CD14-positive monocyte (primary cell): ENCODE measurements at regions not wholly inside any gene's neighbourhood (a gene's known extent, or its start where the extent isn't known, plus 50 kb on each side); places are given as distances from the start of the nearest gene placed in this dataset.

ENCODE experiments used
- DNase-seq, 3 donors: peaks; one replicate each; pipeline ENCODE4 v3.0.0-alpha.2; 2011 to 2022
- H2AFZ ChIP-seq: 2 replicates; pipeline ENCODE4 v1.6.0; 2012; ENCODE audit warnings: mild to moderate bottlenecking, low read depth, low read length, inconsistent platforms; ENCODE audit not compliant: insufficient read depth, poor library complexity, severe bottlenecking
- H3K27ac ChIP-seq, 2 donors: 1 replicate in 1 of 2; 2 replicates in 1 of 2; pipeline ENCODE4 v1.5.1; 2012 to 2013; ENCODE audit warnings: low read length in 2 of 2, control low read depth in 1 of 2, inconsistent platforms in 1 of 2, low read depth in 1 of 2, mild to moderate bottlenecking in 1 of 2
- H3K27me3 ChIP-seq, 2 donors: one replicate each; pipeline versions ENCODE4 v1.6.0 to v1.6.1; 2011 to 2013; ENCODE audit warnings: low read length in 2 of 2; ENCODE audit not compliant: control insufficient read depth in 2 of 2, insufficient read depth in 2 of 2
- H3K36me3 ChIP-seq, 2 donors: replicated peaks in 1 of 2; 1 replicate in 1 of 2; 2 replicates in 1 of 2; pipeline versions ENCODE4 v1.5.1 to v1.6.1; 2012 to 2013; ENCODE audit warnings: low read length in 2 of 2, control low read depth in 1 of 2, inconsistent platforms in 1 of 2, mild to moderate bottlenecking in 1 of 2; ENCODE audit not compliant: insufficient read depth in 2 of 2, control insufficient read depth in 1 of 2
- H3K4me1 ChIP-seq, 2 donors: 1 replicate in 1 of 2; 2 replicates in 1 of 2; pipeline versions ENCODE4 v1.5.1 to v1.6.1; 2012 to 2013; ENCODE audit warnings: low read length in 2 of 2, control low read depth in 1 of 2, inconsistent platforms in 1 of 2, mild to moderate bottlenecking in 1 of 2, moderate library complexity in 1 of 2; ENCODE audit not compliant: insufficient read depth in 2 of 2, control insufficient read depth in 1 of 2
- H3K4me2 ChIP-seq: replicated peaks from 2 replicates; pipeline ENCODE3; 2012; ENCODE audit warnings: low read length, moderate library complexity, mild to moderate bottlenecking; ENCODE audit not compliant: poor library complexity, severe bottlenecking; ENCODE audit errors: extremely low read depth
- H3K4me3 ChIP-seq, 3 experiments: fragments of 200-600 bp in 1 of 3; sonication (generic) in 1 of 3; replicated peaks in 1 of 3; 1 replicate in 2 of 3; 2 replicates in 1 of 3; pipeline ENCODE4 v1.5.1; 2011 to 2013; ENCODE audit warnings: low read length in 3 of 3, mild to moderate bottlenecking in 3 of 3, control low read depth in 2 of 3, low read depth in 2 of 3, inconsistent platforms in 1 of 3, moderate library complexity in 1 of 3
- H3K79me2 ChIP-seq: 2 replicates; pipeline ENCODE4 v1.6.0; 2012; ENCODE audit warnings: mild to moderate bottlenecking, control low read depth, inconsistent platforms, low read length, moderate library complexity; ENCODE audit not compliant: insufficient read depth
- H3K9ac ChIP-seq: 2 replicates; pipeline ENCODE4 v1.6.0; 2017; ENCODE audit warnings: low read length, mild to moderate bottlenecking; ENCODE audit not compliant: insufficient read depth, poor library complexity, severe bottlenecking
- H3K9me3 ChIP-seq, 2 donors: replicated peaks in 1 of 2; 1 replicate in 1 of 2; 2 replicates in 1 of 2; pipeline versions ENCODE4 v1.5.1 to v1.6.1; 2012 to 2013; ENCODE audit warnings: low read length in 2 of 2, control low read depth in 1 of 2; ENCODE audit not compliant: control insufficient read depth in 1 of 2, insufficient read depth in 1 of 2
- H4K20me1 ChIP-seq: 2 replicates; pipeline ENCODE4 v1.6.0; 2012; ENCODE audit warnings: mild to moderate bottlenecking, low read length, control low read depth, moderate library complexity; ENCODE audit not compliant: insufficient read depth
- H3K27ac Mint-ChIP-seq, 7 donors: one replicate each; pipeline ENCODE4 v1.8.0; 2020; ENCODE audit warnings: mild to moderate bottlenecking in 7 of 7, mixed read lengths in 7 of 7, moderate library complexity in 6 of 7, inconsistent platforms in 2 of 7
- H3K27me3 Mint-ChIP-seq, 3 donors: one replicate each; pipeline ENCODE4 v1.8.0; 2021 to 2022; ENCODE audit warnings: low read depth in 3 of 3, mild to moderate bottlenecking in 3 of 3, mixed read lengths in 3 of 3, moderate library complexity in 3 of 3, inconsistent platforms in 1 of 3
- H3K36me3 Mint-ChIP-seq, 2 donors: one replicate each; pipeline ENCODE4 v1.8.0; 2020; ENCODE audit warnings: mixed read lengths in 2 of 2, inconsistent platforms in 1 of 2, mild to moderate bottlenecking in 1 of 2
- H3K4me1 Mint-ChIP-seq: one replicate; pipeline ENCODE4 v1.8.0; 2020; ENCODE audit warnings: mild to moderate bottlenecking, mixed read lengths
- H3K4me3 Mint-ChIP-seq, 2 donors: one replicate each; pipeline ENCODE4 v1.8.0; 2020; ENCODE audit warnings: mild to moderate bottlenecking in 2 of 2, mixed read lengths in 2 of 2, moderate library complexity in 1 of 2
- H3K9me3 Mint-ChIP-seq, 7 donors: one replicate each; pipeline ENCODE4 v1.8.0; 2020 to 2022; ENCODE audit warnings: mixed read lengths in 7 of 7, mild to moderate bottlenecking in 6 of 7, moderate library complexity in 6 of 7, inconsistent platforms in 2 of 7
- CTCF ChIP-seq: fragments of 200-600 bp; IDR thresholded peaks from one replicate; pipeline ENCODE4 v1.8.0; 2022; ENCODE audit warnings: antibody characterized with exemption, mild to moderate bottlenecking
- WGBS: methylation state at CpG from one replicate; pipeline ENCODE4 v1.1.5; 2013; ENCODE audit warnings: missing lambda C conversion rate; ENCODE audit not compliant: insufficient coverage; 5-methylcytosine and 5-hydroxymethylcytosine counted together
- intact Hi-C, 2 donors: fragments of 100-400 bp; cut with micrococcal nuclease; formaldehyde crosslinking; loops; one replicate each; pipeline versions ENCODE4 v1.15.0 to v1.15.1; 2023

- Mint-ChIP-seq H3K4me3 (no peak overlapping the region), H3K27ac (no peak overlapping the region), H3K4me1 (no peaks in the 10 kb centered on the region), H3K27me3 (peaks cover 1 to 7% (median 3%) of the 10 kb centered on the region in 3 donors), H3K9me3 (peaks cover 0 to 27% (median 12%) of the 10 kb centered on the region in 7 donors), H3K36me3 (no peaks in the 10 kb centered on the region)
- no peaks in the 10 kb centered on the region for H3K27me3 ChIP-seq
- H3K4me2 ChIP-seq: no peak overlapping the region
- no peak overlapping the region for H2AFZ ChIP-seq
- no peak overlapping the region for H3K9ac ChIP-seq
- H3K36me3 ChIP-seq: no peaks in the 10 kb centered on the region
- WGBS: 86% methylated on average over 8 of the region's 8 CpGs
- peaks cover 7 to 14% of the 10 kb centered on the region in 2 donors for H3K9me3 ChIP-seq
- H3K27ac ChIP-seq: no peak overlapping the region
- H3K79me2 ChIP-seq: no peaks in the 10 kb centered on the region
- no peak overlapping the region for H3K4me3 ChIP-seq
- no peak for DNase-seq
- no peaks in the 10 kb centered on the region for H3K4me1 ChIP-seq
- intact Hi-C loops: no loop called here
- TF ChIP-seq CTCF: no peak
- no peaks in the 10 kb centered on the region for H4K20me1 ChIP-seq
Observed at GRCh38 chr19:28985201-28985600, 227.8 kb downstream of the UQCRFS1 start.

- Histone ChIP-seq H3K4me2 (no peak overlapping the region), H3K27me3 (no peaks in the 10 kb centered on the region), H3K4me3 (no peak overlapping the region), H2AFZ (no peak overlapping the region), H3K9me3 (peaks cover 2 to 5% of the 10 kb centered on the region in 2 donors), H3K9ac (no peak overlapping the region), H4K20me1 (no peaks in the 10 kb centered on the region), H3K27ac (no peak overlapping the region), H3K36me3 (no peaks in the 10 kb centered on the region), H3K79me2 (no peaks in the 10 kb centered on the region), H3K4me1 (no peaks in the 10 kb centered on the region)
- H3K27ac Mint-ChIP-seq: no peak overlapping the region
- no peak overlapping the region for H3K4me3 Mint-ChIP-seq
- no peak for DNase-seq
- H3K9me3 Mint-ChIP-seq: peaks cover 0 to 26% (median 10%) of the 10 kb centered on the region in 7 donors
- 100% methylated on average over 1 of the region's 4 CpGs for WGBS
- no peaks in the 10 kb centered on the region for H3K4me1 Mint-ChIP-seq
- peaks cover 1 to 6% (median 3%) of the 10 kb centered on the region in 3 donors for H3K27me3 Mint-ChIP-seq
- intact Hi-C loops: no loop called here
- no peaks in the 10 kb centered on the region for H3K36me3 Mint-ChIP-seq
- TF ChIP-seq CTCF: no peak
Observed at GRCh38 chr19:28984315-28984714, 228.6 kb downstream of the UQCRFS1 start.
